Activated CD8-positive, alpha-beta memory T cell treated with anti-CD3 and anti-CD28 coated beads for 36 hours (primary cell): ENCODE measurements at regions not wholly inside any gene's neighbourhood (a gene's known extent, or its start where the extent isn't known, plus 50 kb on each side); places are given as distances from the start of the nearest gene placed in this dataset.

Experiments
- CTCF ChIA-PET: fragments of 350-600 bp; sonication (Branson Sonifier 250); formaldehyde crosslinking; loops from one replicate; lab custom pipeline; 2021; ENCODE audit warnings: antibody characterized with exemption; lab: Charles Lee
- POLR2A ChIA-PET: fragments of 350-600 bp; sonication (Branson Sonifier 250); formaldehyde crosslinking; loops from one replicate; lab custom pipeline; 2021; ENCODE audit warnings: antibody characterized with exemption; lab: Charles Lee

- ChIA-PET POLR2A (no interaction called here), CTCF (no interaction called here)
Observed at GRCh38 chr15:53462651-53463050, 296.8 kb downstream of the WDR72 start.

DNA sequence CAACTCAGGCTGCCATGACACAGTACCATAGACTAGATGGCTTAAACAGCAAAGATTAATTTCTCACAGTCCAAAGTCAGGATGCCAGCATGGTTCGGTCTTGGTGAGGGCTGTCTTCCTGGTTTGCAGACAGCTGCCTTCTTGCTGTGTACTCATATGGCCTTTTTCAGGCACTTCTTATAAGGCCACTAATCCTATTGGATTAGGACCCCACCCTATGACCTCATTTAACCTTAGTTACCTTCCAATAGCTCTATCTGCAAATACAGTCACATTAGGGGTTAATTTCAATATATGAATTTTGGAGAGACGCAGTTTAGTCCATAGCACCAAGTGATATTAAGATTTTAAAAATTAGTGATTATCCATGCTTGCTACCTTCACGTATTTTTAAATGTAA lies 297.8 kb downstream of the WDR72 start:
- ChIA-PET POLR2A (no interaction called here), CTCF (no interaction called here)

- ChIA-PET POLR2A (no interaction called here), CTCF (no interaction called here)
Observed at GRCh38 chr15:53458736-53459135, 300.7 kb downstream of the WDR72 start.

DNA sequence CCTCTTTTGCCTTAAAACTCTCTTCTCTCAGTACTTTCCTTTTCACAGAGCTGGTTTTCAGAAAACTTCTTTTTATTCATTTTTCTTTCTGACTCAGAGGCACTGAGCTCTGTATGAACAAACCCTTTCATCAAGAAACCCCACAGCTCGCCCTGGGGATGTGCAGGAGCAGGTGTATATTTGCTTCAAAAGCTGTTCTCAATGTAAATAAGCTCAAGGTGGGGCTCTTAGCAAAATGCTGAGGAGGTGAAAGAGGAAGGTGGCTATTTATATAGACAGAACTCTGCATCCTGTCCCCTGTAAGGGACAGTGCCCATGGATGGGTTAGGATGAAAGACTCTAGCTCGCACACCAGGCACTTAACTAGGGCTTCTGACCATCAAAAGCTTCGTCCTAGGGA lies 302.0 kb downstream of the WDR72 start:
- ChIA-PET CTCF (no interaction called here), POLR2A (no interaction called here)

GRCh38 chr15:53454843-53455721 lies 304.4 kb downstream of the WDR72 start:
- ChIA-PET POLR2A (no interaction called here), CTCF (no interaction called here)

- CTCF ChIA-PET, result no interaction called here
- POLR2A ChIA-PET, result no interaction called here
Observed at GRCh38 chr15:53454535-53454842, 305.0 kb downstream of the WDR72 start.

DNA sequence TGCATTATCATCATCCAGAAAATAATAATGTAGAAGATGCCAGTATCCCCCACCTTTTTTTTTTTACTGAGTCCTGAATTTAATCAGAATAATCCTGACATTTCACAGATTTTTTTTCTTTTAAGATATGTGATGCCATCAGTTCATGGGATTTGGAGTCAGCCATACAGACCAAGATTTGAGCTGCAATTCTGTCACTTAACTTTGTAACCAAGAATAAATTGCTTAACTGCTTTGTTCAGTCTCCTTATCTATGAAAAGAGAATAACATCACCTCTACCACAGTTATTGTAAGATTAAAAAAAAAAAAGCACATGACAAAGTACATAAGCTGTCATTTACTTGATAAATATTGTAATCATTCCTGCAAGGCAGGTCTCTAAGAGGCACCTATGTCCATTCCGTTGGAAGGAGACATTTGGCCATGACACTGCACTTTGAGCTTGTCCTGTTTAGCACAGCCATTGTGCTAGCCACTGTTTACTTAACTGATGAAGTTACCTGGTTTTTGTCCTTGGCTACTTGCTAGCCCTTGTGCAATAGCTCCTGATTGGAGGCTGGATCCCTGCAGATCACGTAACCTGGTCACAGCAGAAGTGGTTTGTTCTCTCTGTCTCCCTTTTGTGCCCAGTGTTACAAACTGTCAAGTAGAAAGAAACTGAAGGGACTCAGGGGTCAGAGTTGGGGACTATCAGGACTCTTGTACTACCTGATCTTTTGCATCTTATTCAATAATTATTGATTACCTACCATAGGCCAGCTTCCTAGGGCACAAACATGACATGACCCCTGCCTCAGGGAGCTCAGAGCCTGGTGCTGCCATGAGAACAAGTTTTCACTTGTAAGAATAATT lies 306.0 kb downstream of the WDR72 start:
- ChIA-PET CTCF (no interaction called here), POLR2A (no interaction called here)

GRCh38 chr15:53448232-53449015 lies 311.0 kb downstream of the WDR72 start:
- CTCF ChIA-PET, result no interaction called here
- POLR2A ChIA-PET, result no interaction called here

DNA sequence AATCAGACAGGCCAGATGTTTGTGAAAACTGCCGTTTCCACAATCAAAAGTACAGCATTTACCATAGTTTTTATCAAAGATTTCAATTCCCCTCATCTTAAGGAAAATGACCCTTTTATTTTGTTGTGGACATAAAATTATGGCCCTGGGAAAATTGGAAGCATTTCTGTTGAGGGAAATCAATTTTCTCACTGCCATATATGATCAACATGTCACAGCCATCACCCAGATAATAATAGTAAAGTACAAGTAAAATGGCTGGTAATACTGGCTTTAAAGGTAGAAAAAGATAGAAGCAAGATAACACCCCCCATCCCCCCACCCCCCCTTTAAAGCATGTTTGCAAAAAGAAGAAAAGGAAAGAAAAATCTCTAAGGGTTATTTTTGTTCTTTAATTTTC lies 311.7 kb downstream of the WDR72 start:
- ChIA-PET CTCF (no interaction called here), POLR2A (no interaction called here)

- ChIA-PET POLR2A (no interaction called here), CTCF (no interaction called here)
Observed at GRCh38 chr15:53447053-53447574, 312.3 kb downstream of the WDR72 start.

DNA sequence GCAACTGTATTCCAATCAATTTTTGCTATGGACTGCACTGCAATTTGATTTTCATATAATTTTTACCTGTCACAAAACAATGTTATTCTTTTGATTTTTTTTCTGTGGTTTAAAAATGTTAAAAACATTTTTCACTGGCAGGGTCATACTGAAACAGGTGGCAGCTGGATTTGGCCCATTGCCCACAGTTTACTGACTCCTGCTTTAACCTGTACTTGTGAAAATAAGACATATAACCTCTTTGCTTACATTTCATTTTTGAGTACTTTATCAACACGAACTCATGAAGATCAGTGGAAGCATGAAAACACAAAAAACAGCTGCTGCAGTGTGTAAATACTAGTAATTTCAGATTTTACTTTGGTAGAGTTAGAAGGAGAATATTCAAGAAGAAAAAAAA lies 313.1 kb downstream of the WDR72 start:
- ChIA-PET POLR2A (no interaction called here), CTCF (interaction anchor here (0.6 kb wide), 1 partner anchor 22 kb away, joined by 3 read pairs; no protein-coding TSS in a partner anchor)

DNA sequence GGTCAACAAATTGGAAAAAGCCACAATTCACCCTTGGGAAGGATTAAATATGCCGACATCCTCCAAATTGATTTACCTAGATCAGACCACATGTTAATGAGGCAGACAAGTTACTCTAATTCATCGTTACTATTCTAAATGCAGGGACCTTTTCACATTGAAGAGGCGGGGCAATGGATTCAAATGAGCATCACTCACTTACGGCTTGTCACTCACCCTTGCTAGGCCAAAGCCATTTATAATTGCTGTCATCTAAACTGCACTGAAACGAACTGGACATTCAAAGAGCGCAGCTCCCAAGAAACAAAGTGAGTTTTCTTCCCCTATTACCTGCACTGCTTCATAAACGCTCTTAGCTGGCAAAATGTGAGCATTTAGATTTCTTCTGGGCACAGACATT lies 313.9 kb downstream of the WDR72 start:
- ChIA-PET CTCF (interaction anchor here (0.6 kb wide), 1 partner anchor 23 kb away, joined by 3 read pairs; no protein-coding TSS in a partner anchor), POLR2A (no interaction called here)

DNA sequence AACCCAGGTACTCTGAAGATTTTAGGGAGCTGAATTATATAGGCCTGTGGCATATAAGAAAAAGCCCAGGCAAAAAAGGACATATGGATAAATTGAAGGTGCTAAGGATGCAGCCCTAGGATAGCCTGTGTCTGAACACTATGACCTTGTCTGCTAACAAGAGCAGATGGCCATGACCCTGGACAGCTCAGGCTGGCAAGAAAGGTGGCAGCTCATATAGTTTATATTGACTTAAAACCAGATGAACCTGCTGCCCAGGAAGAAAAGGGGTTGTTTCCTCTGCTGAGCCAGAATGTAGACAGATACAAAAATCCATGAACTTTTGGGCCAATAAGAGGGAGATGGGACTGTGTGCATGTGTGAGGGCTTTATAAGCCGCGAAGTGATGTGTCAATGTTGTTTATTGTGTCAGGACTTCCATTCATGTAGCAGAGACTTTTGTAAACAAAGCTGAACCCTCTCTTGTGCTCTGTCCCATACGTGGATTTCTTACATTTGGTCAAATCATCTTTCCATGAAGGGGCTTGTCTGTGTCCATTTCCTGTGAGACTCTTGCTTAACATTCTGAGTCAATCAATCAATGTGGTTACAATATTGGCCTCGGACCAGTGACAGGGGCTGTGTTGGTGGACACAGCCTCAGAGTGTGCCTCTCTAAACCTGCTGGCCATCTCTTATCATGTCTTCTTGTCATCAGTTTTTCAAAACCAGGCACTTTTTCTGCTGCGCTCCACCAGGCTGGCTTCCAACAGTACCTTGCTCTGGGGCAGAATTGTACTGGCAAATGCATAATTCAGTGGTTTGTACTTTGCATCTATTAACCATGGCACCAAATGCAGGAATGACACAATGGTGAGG lies 321.2 kb downstream of the WDR72 start:
- POLR2A ChIA-PET, result no interaction called here
- CTCF ChIA-PET, result no interaction called here

DNA sequence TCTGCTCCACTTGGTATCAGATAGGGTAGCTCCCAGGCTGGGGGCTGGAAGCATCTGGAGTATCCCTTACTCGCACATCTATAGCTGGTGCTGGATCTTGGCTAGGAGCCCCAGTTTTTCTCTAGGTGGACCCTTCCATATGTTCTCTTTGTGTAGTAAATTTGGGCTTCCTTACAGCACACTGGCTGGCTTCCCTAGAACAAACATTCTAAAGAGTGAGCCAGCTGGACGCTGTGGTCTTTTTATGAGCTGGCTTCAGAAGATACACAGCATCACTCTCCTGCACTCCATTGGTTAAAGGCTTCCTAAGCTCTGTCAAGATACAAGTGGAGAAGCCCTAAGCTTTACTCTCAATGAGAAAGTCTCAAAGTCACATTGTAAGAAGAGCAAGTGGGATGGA lies 322.1 kb downstream of the WDR72 start:
- CTCF ChIA-PET, result no interaction called here
- POLR2A ChIA-PET, result no interaction called here

DNA sequence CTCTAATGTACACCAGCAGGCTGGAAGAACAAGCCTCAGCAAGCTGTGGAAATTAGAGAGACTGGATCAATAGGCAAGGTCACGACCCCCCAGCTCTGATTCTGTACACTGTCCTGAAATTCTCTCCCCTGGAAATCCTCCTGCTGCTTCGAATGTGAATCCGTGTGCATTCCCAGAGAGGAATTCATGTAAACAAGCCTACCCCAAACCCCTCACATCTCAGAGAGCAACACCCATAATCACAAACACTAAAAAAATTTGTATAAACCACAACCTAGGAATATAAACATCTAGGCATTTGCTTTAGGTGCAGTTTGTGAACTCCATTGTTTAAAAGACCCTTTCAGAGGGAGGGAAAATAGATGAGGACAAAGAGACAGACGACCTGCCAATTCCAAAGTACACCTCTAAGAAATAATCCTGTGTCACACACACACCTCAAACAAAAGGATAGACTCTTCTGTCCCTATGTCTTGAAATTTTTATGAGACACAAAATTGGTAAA lies 325.2 kb downstream of the WDR72 start:
- CTCF ChIA-PET, result no interaction called here
- POLR2A ChIA-PET, result no interaction called here

- POLR2A ChIA-PET, result no interaction called here
- CTCF ChIA-PET, result no interaction called here
Observed at GRCh38 chr15:53416219-53416940, 343.1 kb downstream of the WDR72 start.

DNA sequence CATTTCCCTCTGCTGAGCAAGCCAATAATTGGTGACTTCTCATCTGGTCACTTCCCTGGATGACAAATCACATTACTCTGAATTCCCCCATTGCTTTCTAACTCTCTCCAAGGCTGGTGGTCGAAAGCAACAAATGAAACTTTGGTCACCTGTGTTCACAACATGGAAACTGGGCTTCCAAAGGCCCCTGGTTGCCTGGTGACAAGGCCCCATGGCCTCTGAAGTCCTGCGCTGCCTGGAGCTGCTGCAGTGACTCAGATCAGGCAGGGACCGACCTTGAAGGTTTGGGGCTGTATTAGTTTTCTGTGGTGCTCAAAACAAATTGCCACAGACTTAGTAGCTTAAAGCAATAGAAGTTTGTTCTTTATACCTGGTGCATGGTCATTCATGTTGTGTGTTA lies 345.3 kb downstream of the WDR72 start:
- CTCF ChIA-PET, result no interaction called here
- POLR2A ChIA-PET, result no interaction called here

DNA sequence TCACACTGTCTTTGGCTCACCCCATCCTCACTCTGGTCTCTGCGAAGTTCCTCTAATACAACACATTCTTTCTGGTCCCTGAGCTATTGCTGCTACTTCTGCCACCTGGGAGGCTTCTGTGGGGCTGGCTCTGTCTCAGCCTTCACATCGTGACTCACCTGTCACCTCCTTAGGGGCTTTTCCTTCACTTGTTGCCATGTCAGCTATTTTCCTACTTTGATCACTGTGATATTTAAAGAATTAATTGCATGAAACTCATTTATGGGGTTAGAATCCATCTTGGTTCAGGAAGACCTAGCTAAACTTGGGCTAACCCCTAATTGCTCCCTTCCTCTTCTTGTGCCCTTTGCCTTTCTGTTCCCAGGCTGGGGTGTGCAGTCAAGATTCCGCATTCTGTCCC lies 346.9 kb downstream of the WDR72 start:
- CTCF ChIA-PET, result no interaction called here
- POLR2A ChIA-PET, result no interaction called here
